Nephron progenitor cell (in vitro differentiated cells): ENCODE measurements at regions not wholly inside any gene's neighbourhood (a gene's known extent, or its start where the extent isn't known, plus 50 kb on each side); places are given as distances from the start of the nearest gene placed in this dataset.
"Not testable (repeated sequence)": the region's sequence is repeated elsewhere in the genome, so short reads cannot be mapped to it uniquely, and the experiment has no call there.

Experiments
- DNase-seq: peaks from one replicate; pipeline ENCODE4 v3.0.0; 2021
- H3K27ac Mint-ChIP-seq: 2 replicates; pipeline ENCODE4 v1.8.0; 2021; ENCODE audit warnings: mild to moderate bottlenecking, moderate library complexity, mixed read lengths
- H3K27me3 Mint-ChIP-seq: 2 replicates; pipeline ENCODE4 v1.8.0; 2021; ENCODE audit warnings: mild to moderate bottlenecking, low read depth, mixed read lengths; ENCODE audit not compliant: poor library complexity
- H3K36me3 Mint-ChIP-seq: 2 replicates; pipeline ENCODE4 v1.8.0; 2021; ENCODE audit warnings: low read depth, mixed read lengths
- H3K4me1 Mint-ChIP-seq: 2 replicates; pipeline ENCODE4 v1.8.0; 2021; ENCODE audit warnings: mixed read lengths
- H3K4me3 Mint-ChIP-seq: 2 replicates; pipeline ENCODE4 v1.8.0; 2021; ENCODE audit warnings: mild to moderate bottlenecking, moderate library complexity, mixed read lengths
- H3K9me3 Mint-ChIP-seq: 2 replicates; pipeline ENCODE4 v1.8.0; 2021; ENCODE audit warnings: mild to moderate bottlenecking, moderate library complexity, mixed read lengths
- TF ChIP-seq, protein P1 (sequence below): fragments of 200-600 bp; sonication (generic); IDR thresholded peaks from 2 replicates; pipeline ENCODE4 v1.5.0; 2021; ENCODE audit warnings: antibody characterized with exemption

DNA sequence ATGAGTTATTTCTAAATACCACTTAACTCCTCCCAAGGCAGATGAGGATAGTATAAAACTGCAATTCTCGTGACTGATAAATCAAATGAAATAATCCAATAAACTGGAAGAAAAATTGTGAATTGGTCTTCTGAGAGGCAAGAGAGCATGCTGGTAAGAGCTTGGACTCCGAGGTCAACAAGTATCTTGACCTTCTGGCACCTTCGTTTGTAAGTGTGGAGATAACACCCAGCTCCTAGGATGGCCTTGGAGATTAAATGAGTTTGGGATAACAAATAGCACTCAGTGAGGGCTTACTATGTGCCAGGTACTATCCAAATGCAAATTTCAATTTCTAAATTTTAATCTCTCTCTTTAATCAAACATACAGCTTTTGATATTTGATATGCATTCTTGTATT lies 866.3 kb upstream of the WWC1 start:
- Mint-ChIP-seq H3K27me3 (peaks cover 8% of the 10 kb centered on the region), H3K9me3 (no peaks in the 10 kb centered on the region), H3K4me3 (no peak overlapping the region), H3K4me1 (no peaks in the 10 kb centered on the region), H3K27ac (no peak overlapping the region), H3K36me3 (no peaks in the 10 kb centered on the region)
- TF ChIP-seq, protein P1, sequence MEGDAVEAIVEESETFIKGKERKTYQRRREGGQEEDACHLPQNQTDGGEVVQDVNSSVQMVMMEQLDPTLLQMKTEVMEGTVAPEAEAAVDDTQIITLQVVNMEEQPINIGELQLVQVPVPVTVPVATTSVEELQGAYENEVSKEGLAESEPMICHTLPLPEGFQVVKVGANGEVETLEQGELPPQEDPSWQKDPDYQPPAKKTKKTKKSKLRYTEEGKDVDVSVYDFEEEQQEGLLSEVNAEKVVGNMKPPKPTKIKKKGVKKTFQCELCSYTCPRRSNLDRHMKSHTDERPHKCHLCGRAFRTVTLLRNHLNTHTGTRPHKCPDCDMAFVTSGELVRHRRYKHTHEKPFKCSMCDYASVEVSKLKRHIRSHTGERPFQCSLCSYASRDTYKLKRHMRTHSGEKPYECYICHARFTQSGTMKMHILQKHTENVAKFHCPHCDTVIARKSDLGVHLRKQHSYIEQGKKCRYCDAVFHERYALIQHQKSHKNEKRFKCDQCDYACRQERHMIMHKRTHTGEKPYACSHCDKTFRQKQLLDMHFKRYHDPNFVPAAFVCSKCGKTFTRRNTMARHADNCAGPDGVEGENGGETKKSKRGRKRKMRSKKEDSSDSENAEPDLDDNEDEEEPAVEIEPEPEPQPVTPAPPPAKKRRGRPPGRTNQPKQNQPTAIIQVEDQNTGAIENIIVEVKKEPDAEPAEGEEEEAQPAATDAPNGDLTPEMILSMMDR, result no peak
- no peak for DNase-seq

DNA sequence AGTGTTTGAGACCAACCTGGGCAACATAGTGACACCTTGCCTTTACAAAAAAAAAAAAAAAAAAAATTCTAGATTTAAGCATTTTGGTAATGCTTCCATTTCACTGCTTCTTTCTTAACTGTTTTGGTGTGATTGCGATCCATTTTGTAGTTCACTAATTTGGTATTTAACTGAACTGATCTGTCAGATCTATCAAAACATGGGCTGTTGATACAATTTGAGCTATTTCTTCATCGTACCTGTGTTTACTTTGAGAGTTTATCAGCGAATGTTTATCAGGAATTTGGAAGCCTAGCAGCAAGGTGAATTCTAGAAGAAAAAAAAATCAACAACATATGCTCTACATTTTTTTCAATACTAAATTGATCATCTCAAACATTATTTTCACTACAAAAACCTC lies 864.9 kb upstream of the WWC1 start:
- Mint-ChIP-seq H3K27me3 (peaks cover 10% of the 10 kb centered on the region), H3K9me3 (no peaks in the 10 kb centered on the region), H3K27ac (no peak overlapping the region), H3K4me1 (no peaks in the 10 kb centered on the region), H3K4me3 (no peak overlapping the region), H3K36me3 (no peaks in the 10 kb centered on the region)
- DNase-seq, result no peak
- TF ChIP-seq, protein P1, result no peak

DNA sequence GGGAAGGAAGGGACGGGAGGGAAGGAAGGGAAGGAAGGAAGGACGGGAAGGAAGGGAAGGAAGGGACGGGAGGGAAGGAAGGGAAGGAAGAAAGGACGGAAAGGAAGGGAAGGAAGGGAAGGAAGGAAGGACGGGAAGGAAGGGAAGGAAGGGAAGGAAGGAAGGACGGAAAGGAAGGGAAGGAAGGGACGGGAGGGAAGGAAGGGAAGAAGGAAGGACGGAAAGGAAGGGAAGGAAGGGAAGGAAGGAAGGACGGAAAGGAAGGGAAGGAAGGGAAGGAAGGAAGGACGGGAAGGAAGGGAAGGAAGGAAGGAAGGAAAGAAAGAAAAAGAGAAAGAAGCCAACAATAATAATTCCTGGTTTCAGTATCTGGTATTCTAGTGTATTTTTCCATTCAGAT lies 863.8 kb upstream of the WWC1 start:
- H3K9me3 Mint-ChIP-seq, H3K36me3 Mint-ChIP-seq, DNase-seq, H3K4me1 Mint-ChIP-seq, H3K27me3 Mint-ChIP-seq, H3K4me3 Mint-ChIP-seq, H3K27ac Mint-ChIP-seq: not testable (repeated sequence)

DNA sequence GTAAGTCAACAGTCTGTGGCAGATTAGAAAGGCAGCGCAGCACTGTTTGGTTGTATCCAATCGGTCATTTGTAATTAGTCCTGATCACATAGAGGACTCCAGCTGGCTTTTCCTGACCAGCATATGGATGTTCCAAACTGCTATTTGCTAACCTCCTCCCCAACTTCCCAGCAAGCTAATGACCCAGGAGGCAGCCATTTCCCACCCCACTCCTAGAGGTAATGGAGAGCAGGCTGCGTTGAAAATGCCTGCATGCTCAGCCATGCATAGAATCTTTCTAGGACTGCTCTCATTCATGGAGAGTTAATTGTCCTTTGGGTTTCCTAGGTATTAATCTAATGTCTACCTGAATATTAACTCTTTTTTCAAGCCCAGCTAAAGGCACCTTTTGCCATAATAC lies 850.6 kb upstream of the WWC1 start:
- TF ChIP-seq, protein P1, result no peak
- Mint-ChIP-seq H3K4me1 (peaks cover 5% of the 10 kb centered on the region), H3K4me3 (no peak overlapping the region), H3K9me3 (peaks cover 12% of the 10 kb centered on the region), H3K27me3 (no peaks in the 10 kb centered on the region), H3K36me3 (peaks cover 5% of the 10 kb centered on the region), H3K27ac (no peak overlapping the region)
- DNase-seq, result peak; percentile 10

DNA sequence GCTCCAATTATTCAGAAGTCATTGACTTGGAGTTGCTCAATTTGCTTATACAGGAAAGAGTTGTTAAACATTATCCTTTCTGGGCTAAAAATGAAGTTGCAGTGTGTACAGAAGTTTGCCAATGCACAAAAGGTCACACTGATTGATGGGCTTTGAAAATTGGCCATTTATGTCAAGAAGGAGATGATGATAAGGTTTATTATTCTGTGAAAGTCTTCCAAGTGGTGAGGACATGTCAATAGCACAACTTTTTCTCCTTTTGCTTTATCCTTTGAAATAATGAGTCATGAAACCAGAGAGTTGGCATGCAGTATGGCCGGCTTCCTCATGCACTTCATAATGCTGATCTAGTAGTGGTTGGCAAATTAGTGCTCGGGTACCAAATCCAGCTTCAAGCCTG lies 848.5 kb upstream of the WWC1 start:
- Mint-ChIP-seq H3K36me3 (peaks cover 4% of the 10 kb centered on the region), H3K4me1 (peaks cover 10% of the 10 kb centered on the region), H3K27ac (no peak overlapping the region), H3K4me3 (no peak overlapping the region), H3K27me3 (no peaks in the 10 kb centered on the region), H3K9me3 (peaks cover 4% of the 10 kb centered on the region)
- no peak for DNase-seq
- TF ChIP-seq, protein P1, result no peak

DNA sequence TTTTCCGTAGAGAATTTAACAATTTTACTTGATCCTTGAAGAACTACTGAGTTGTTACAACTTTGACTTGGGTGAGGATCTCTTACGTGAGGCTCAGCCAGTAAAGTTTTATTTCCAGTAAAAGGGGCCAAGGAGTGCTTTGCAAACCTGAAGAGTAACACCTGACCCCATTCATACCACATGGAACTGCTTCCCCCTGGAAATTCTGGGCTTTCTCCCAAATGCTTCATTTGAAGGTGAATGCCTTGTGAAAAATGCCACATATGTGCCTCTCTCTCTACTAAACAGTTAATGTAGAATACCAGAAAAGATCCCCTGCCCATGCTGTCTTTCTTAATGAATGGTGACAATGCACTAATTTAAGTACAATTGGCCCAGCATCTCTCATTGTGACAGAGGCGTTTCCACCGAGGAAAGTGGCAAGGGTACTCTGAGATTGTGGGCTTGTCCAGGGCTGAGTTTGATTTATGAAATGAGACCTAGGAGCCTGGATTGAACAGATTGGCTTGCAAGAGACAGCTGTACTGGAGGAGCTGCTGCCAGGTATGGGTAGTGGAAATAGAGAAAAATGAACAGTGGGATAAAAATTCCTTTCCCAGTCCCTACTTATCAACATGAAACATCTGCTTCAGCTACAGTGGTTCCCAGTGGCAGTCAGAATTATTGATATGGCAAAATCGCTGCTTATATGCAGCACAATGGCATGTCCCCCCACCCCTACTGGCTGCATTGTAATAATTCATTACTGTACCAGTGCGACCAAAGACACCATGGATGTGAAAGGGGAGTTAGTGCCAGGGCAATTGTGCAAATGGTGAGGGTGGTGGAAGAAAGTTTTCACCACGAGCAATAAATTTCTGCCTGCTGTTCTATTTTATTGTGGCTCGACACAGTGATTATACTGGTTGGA lies 843.7 kb upstream of the WWC1 start:
- no peaks in the 10 kb centered on the region for H3K9me3 Mint-ChIP-seq
- TF ChIP-seq, protein P1, result no peak
- no peak overlapping the region for H3K4me3 Mint-ChIP-seq
- H3K4me1 Mint-ChIP-seq, result peaks cover 11% of the 10 kb centered on the region
- H3K27me3 Mint-ChIP-seq, result peaks cover 3% of the 10 kb centered on the region
- H3K36me3 Mint-ChIP-seq, result no peaks in the 10 kb centered on the region
- H3K27ac Mint-ChIP-seq, result no peak overlapping the region
- DNase-seq, result no peak
